ENCODE measurements at regions not wholly inside any gene's neighbourhood (a gene's known extent, or its start where the extent isn't known, plus 50 kb on each side); places are given as distances from the start of the nearest gene placed in this dataset.
"Not testable (repeated sequence)": the region's sequence is repeated elsewhere in the genome, so short reads cannot be mapped to it uniquely, and the experiment has no call there.

DNA sequence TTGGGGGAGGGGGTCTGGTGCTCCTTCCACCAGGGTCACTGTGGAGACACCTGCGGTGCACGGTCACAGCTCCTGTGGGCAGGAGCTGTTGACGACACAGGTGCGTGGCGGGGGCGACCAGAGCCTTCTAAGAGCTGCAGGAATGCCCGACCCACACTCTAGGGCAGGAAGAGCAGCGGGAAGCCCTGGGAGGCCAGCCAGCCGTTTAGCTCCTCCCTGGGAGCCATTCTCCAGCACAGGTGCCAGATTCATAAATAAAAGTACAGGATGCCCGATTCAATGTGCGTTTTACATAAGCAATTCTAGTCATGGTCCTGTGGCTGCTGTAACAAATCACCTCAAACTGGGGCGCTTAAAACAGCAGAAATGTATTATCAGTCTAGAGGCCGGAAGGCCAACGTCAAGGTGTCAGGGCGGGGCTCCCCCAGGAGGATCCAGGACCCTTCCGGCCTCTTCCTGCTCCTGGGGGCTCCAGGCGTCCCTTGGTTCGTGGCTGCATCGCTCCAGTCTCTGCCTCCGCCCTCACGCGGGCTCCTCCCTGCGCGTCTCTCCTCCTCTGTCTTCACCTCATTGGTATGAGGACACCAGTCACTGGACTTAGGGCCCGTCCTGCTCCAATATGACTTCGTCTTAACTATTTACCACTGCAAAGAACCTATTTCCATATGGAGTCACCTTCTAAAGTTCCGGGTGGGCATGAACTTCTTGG lies 155.4 kb downstream of the FOXL1 start:
- no peak for DNase-seq (ENCODE audit: low spot score)
- H3K27ac ChIP-seq = no peak overlapping the region
- CTCF ChIA-PET = no interaction called here
- POLR2A ChIA-PET (ENCODE audit: low non-redundant PET) = no interaction called here
- TF ChIP-seq, protein P1, sequence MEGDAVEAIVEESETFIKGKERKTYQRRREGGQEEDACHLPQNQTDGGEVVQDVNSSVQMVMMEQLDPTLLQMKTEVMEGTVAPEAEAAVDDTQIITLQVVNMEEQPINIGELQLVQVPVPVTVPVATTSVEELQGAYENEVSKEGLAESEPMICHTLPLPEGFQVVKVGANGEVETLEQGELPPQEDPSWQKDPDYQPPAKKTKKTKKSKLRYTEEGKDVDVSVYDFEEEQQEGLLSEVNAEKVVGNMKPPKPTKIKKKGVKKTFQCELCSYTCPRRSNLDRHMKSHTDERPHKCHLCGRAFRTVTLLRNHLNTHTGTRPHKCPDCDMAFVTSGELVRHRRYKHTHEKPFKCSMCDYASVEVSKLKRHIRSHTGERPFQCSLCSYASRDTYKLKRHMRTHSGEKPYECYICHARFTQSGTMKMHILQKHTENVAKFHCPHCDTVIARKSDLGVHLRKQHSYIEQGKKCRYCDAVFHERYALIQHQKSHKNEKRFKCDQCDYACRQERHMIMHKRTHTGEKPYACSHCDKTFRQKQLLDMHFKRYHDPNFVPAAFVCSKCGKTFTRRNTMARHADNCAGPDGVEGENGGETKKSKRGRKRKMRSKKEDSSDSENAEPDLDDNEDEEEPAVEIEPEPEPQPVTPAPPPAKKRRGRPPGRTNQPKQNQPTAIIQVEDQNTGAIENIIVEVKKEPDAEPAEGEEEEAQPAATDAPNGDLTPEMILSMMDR (conservative IDR thresholded peaks at IDR 0.05; ENCODE audit: low read depth) = no peak

DNA sequence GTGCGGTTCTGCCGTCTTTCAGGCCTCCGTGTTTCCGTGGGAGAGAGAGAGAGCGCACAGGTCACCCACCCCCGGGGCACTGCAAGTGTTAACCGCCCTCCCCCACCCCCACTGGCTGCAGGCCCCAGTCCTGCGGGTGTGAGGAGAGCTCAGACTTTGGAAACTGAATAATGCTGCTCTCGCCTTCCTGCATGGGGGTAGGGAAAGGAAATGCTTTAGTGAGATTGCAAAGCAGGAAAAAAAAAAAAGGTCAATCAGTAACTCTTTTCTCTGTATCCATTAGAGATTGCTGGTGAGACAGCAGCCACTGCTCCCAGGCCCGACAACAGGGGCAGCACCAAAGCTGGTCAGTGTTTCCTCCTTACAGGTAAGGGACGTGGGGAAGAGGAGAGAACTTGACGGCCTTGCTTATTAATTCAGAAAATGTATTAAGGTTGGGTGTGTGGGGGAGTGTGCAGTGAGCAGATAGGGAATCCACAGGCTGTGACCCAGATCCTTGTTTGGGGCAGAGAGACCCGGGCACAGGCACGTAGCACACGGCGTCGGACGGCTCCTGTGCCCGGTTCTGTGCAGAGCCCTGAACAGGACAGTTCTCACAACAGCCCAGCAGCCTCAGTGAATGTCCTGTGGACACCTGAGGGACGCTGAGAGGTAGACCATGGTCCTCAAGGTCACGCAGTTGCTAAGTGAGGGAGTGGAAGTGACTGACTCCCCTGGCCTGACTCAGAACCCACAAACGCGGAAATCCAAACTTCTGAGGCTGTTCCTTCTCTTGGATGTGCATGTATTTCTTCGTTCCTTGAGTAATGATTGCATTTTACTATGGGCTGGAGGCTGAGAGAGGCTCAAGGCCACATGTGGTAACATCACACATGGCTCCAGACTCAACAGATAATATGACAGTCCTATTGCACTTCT lies 156.5 kb downstream of the FOXL1 start:
- TF ChIP-seq, protein P1 (conservative IDR thresholded peaks at IDR 0.05; ENCODE audit: low read depth) = no peak
- DNase-seq (ENCODE audit: low spot score) = no peak
- ChIA-PET CTCF (no interaction called here), POLR2A (ENCODE audit: low non-redundant PET) (no interaction called here)
- H3K27ac ChIP-seq = no peak overlapping the region

DNA sequence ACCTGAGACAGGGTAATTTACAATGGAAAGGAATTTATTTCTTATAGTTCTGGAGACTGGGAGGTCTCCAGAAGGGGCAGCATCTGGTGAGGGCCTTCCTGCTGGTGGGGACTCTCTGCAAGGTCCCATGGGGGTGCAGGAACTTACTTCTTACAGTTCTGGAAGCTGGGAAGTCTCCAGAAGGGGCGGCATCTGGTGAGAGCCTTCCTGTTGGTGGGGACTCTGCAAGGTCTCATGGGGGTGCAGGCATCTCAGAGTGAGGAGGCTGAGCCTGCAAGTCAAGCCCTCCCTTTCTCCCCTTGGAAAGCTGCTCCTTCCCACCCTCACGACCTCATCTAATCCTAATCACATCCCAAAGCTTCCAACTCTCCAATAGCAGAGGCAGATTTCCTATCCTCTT lies 157.4 kb downstream of the FOXL1 start:
- POLR2A ChIA-PET (ENCODE audit: low non-redundant PET) = no interaction called here
- CTCF ChIA-PET = no interaction called here
- no peak overlapping the region for H3K27ac ChIP-seq
- DNase-seq (ENCODE audit: low spot score) = no peak
- TF ChIP-seq, protein P1 (conservative IDR thresholded peaks at IDR 0.05; ENCODE audit: low read depth) = no peak

DNA sequence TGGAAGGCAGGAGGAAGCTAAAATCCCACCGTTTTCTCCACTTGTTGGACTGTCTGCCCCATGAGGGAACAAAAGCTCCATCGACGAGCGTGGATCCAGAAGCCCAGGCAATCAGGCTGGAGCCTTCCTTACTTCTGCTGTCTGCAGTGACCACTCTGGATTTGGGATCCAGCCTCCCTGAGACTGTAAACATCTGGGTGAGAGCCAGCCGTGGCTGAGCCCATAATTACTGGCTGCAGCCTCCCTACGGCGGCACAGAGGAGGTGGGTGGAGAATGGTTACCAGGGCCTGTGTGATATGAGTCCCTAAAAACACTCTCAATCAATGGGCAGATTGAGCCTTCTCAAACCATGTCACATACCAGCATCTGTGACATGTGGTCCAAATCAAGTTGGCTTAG lies 158.2 kb downstream of the FOXL1 start:
- ChIA-PET POLR2A (ENCODE audit: low non-redundant PET) (no interaction called here), CTCF (no interaction called here)

DNA sequence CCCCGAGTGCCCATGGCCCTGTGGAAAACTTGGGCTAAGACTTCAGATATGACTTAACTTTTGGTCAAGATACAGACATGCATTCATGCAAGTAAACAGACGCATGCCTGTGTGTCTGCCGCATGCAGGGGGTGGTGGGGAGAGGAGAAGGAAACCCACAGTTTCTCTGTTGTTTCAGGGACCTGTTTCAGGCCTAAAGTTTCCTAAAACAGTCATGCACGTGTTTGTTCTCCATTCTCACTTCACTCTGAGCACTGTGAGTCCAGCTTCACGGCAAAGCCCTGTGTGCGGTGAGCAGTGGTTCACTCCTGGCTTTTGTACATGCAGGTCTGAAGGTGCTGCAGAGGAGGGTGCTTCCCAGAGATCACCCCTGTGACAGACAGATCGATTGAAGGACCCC lies 158.7 kb downstream of the FOXL1 start:
- POLR2A ChIA-PET (ENCODE audit: low non-redundant PET) = no interaction called here
- DNase-seq (ENCODE audit: low spot score) = no peak
- H3K27ac ChIP-seq = no peak overlapping the region
- CTCF ChIA-PET = no interaction called here
- TF ChIP-seq, protein P1 (conservative IDR thresholded peaks at IDR 0.05; ENCODE audit: low read depth) = no peak

More for the DNA sequence above, 158.2 kb downstream of the FOXL1 start:
- no peak for DNase-seq (ENCODE audit: low spot score)
- TF ChIP-seq, protein P1 (conservative IDR thresholded peaks at IDR 0.05; ENCODE audit: low read depth) = no peak
- H3K27ac ChIP-seq = no peak overlapping the region

DNA sequence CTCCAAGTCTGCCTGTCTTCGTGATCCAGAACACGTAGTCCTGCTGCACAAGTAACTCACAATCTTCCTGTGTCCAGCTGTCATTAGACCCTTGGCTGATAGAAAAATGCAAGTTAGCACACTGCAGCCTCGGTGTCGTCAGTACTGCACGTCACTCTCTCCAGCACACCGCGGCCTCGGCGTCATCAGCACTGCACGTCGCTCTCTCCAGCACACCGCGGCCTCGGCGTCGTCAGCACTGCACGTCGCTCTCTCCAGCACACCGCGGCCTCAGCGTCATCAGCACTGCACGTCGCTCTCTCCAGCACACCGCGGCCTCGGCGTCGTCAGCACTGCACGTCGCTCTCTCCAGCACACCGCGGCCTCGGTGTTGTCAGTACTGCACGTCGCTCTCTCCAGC lies 160.0 kb downstream of the FOXL1 start:
- POLR2A ChIA-PET (ENCODE audit: low non-redundant PET); H3K27ac ChIP-seq; CTCF ChIA-PET; DNase-seq (ENCODE audit: low spot score): not testable (repeated sequence)

DNA sequence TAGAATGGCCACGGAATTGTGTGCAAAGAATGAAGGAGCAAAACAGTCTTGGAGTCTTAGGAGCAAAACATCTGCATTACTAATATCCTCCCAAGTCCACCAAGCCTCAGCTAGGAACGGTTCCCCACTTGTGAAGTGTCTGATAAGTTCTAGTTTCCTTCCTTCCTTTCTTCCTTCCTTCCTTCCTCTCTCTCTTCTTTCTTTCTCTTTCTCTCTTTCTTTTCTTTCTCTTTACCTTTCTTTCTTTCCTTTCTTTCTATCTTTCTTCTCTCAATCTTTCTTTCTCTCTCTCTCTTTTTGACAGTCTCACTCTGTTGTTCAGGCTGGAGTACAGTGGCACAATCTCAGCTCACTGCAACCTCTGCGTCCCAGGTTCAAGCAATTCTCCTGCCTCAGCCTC lies 160.8 kb downstream of the FOXL1 start:
- DNase-seq (ENCODE audit: low spot score) = no peak
- TF ChIP-seq, protein P1 (conservative IDR thresholded peaks at IDR 0.05; ENCODE audit: low read depth) = no peak
- CTCF ChIA-PET = no interaction called here
- POLR2A ChIA-PET (ENCODE audit: low non-redundant PET) = no interaction called here
- no peak overlapping the region for H3K27ac ChIP-seq

Data from RWPE1 (cell line).